NT2/D1 (cell line): ENCODE measurements at regions not wholly inside any gene's neighbourhood (a gene's known extent, or its start where the extent isn't known, plus 50 kb on each side); places are given as distances from the start of the nearest gene placed in this dataset.

ENCODE experiments used
- SUZ12 ChIP-seq: IDR thresholded peaks from 2 replicates; pipeline ENCODE4 v1.6.1; 2011; ENCODE audit not compliant: insufficient read length, insufficient read depth; ENCODE audit errors: extremely low read depth
- YY1 ChIP-seq: IDR thresholded peaks from 2 replicates; pipeline ENCODE4 v1.6.1; 2011; ENCODE audit not compliant: insufficient read length, insufficient read depth

GRCh38 chr7:115779561-115779960 lies 251.0 kb downstream of the TFEC start:
- TF ChIP-seq SUZ12 (no peak), YY1 (no peak)
